Suprapubic skin (tissue), 4 donors: ENCODE measurements at regions not wholly inside any gene's neighbourhood (a gene's known extent, or its start where the extent isn't known, plus 50 kb on each side); places are given as distances from the start of the nearest gene placed in this dataset.

Experiments
- DNase-seq, 2 donors: peaks; one replicate each; pipeline ENCODE4 v3.0.0-alpha.2; 2019; ENCODE audit warnings: low spot score in 2 of 2
- H3K27ac ChIP-seq: fragments of 200-600 bp; sonication (generic); one replicate; pipeline ENCODE4 v1.5.1; 2019
- H3K27me3 ChIP-seq: fragments of 200-600 bp; sonication (generic); one replicate; pipeline ENCODE4 v1.5.1; 2019
- H3K36me3 ChIP-seq: fragments of 200-600 bp; sonication (generic); one replicate; pipeline ENCODE4 v1.5.1; 2019
- H3K4me1 ChIP-seq: fragments of 200-600 bp; sonication (generic); one replicate; pipeline ENCODE4 v1.5.1; 2019
- H3K4me3 ChIP-seq: fragments of 200-600 bp; sonication (generic); one replicate; pipeline ENCODE4 v1.5.1; 2019; ENCODE audit warnings: mild to moderate bottlenecking
- H3K9me3 ChIP-seq: fragments of 200-600 bp; sonication (generic); one replicate; pipeline ENCODE4 v1.5.1; 2019
- CTCF ChIP-seq, 2 donors: fragments of 200-600 bp in 1 of 2; fragments of 450-650 bp in 1 of 2; sonication (generic) in 1 of 2; IDR thresholded peaks; one replicate each; pipeline ENCODE4 v1.5.1; 2016 to 2019; ENCODE audit warnings: antibody characterized with exemption in 2 of 2, mild to moderate bottlenecking in 1 of 2, moderate library complexity in 1 of 2
- EP300 ChIP-seq: sonication (generic); formaldehyde crosslinking; IDR thresholded peaks from one replicate; pipeline ENCODE4 v1.6.1; 2017; ENCODE audit warnings: antibody characterized with exemption
- POLR2A ChIP-seq, 2 donors: fragments of 450-650 bp; IDR thresholded peaks; one replicate each; pipeline ENCODE4 v1.6.1; 2017; ENCODE audit warnings: antibody characterized with exemption in 2 of 2, mild to moderate bottlenecking in 2 of 2, moderate library complexity in 2 of 2
- POLR2AphosphoS5 ChIP-seq, 3 donors: sonication (generic); formaldehyde crosslinking; IDR thresholded peaks; one replicate each; pipeline ENCODE4 v1.6.1; 2017; ENCODE audit warnings: antibody characterized with exemption in 3 of 3
- WGBS: methylation state at CpG from one replicate; pipeline ENCODE4 v1.1.5; 2018; 5-methylcytosine and 5-hydroxymethylcytosine counted together

- Histone ChIP-seq H3K27ac (no peak overlapping the region), H3K9me3 (peaks cover 3% of the 10 kb centered on the region), H3K27me3 (no peaks in the 10 kb centered on the region), H3K4me1 (no peaks in the 10 kb centered on the region), H3K4me3 (no peak overlapping the region), H3K36me3 (no peaks in the 10 kb centered on the region)
- DNase-seq, result no peak
- no peak for TF ChIP-seq POLR2A (IDR thresholded peaks at IDR 0.05)
- no peak for TF ChIP-seq POLR2AphosphoS5 (IDR thresholded peaks at IDR 0.05)
- TF ChIP-seq CTCF (IDR thresholded peaks at IDR 0.05), result no peak
- no peak for TF ChIP-seq EP300
These were observed 192.6 kb downstream of the ERMARD start for GRCh38 chr6:169944061-169944337.

- Histone ChIP-seq H3K27me3 (no peaks in the 10 kb centered on the region), H3K4me3 (no peak overlapping the region), H3K27ac (no peak overlapping the region), H3K36me3 (no peaks in the 10 kb centered on the region), H3K4me1 (no peaks in the 10 kb centered on the region), H3K9me3 (peaks cover 3% of the 10 kb centered on the region)
- 75% methylated on average over 7 of the region's 7 CpGs for WGBS
- DNase-seq, result no peak
- TF ChIP-seq CTCF (IDR thresholded peaks at IDR 0.05) (no peak), EP300 (no peak), POLR2A (IDR thresholded peaks at IDR 0.05) (no peak), POLR2AphosphoS5 (IDR thresholded peaks at IDR 0.05) (no peak)
These were observed 192.0 kb downstream of the ERMARD start for GRCh38 chr6:169943241-169944060.

- Histone ChIP-seq H3K27ac (no peak overlapping the region), H3K36me3 (no peaks in the 10 kb centered on the region), H3K4me1 (no peaks in the 10 kb centered on the region), H3K4me3 (no peak overlapping the region), H3K27me3 (no peaks in the 10 kb centered on the region), H3K9me3 (peaks cover 3% of the 10 kb centered on the region)
- TF ChIP-seq CTCF (IDR thresholded peaks at IDR 0.05) (no peak), EP300 (no peak), POLR2A (IDR thresholded peaks at IDR 0.05) (no peak), POLR2AphosphoS5 (IDR thresholded peaks at IDR 0.05) (no peak)
- no peak for DNase-seq
These were observed 190.8 kb downstream of the ERMARD start for GRCh38 chr6:169942173-169942572.

GRCh38 chr6:169940481-169941271 lies 189.3 kb downstream of the ERMARD start:
- no peak overlapping the region for H3K4me3 ChIP-seq
- no peaks in the 10 kb centered on the region for H3K4me1 ChIP-seq
- H3K9me3 ChIP-seq, result peaks cover 3% of the 10 kb centered on the region
- TF ChIP-seq POLR2A (IDR thresholded peaks at IDR 0.05) (no peak), POLR2AphosphoS5 (IDR thresholded peaks at IDR 0.05) (no peak)
- DNase-seq, result no peak
- peaks cover 2% of the 10 kb centered on the region for H3K27me3 ChIP-seq
- H3K36me3 ChIP-seq, result no peaks in the 10 kb centered on the region
- H3K27ac ChIP-seq, result no peak overlapping the region
- 81% methylated on average over 17 of the region's 26 CpGs for WGBS

GRCh38 chr6:169939554-169940164 lies 188.2 kb downstream of the ERMARD start:
- DNase-seq, result no peak
- Histone ChIP-seq H3K4me1 (no peaks in the 10 kb centered on the region), H3K36me3 (no peaks in the 10 kb centered on the region), H3K4me3 (no peak overlapping the region), H3K27ac (no peak overlapping the region), H3K9me3 (peaks cover 3% of the 10 kb centered on the region), H3K27me3 (peaks cover 2% of the 10 kb centered on the region)
- 94% methylated on average over 32 of the region's 32 CpGs for WGBS
- TF ChIP-seq EP300, result no peak
- no peak for TF ChIP-seq POLR2AphosphoS5 (IDR thresholded peaks at IDR 0.05)
- no peak for TF ChIP-seq CTCF (IDR thresholded peaks at IDR 0.05)
- no peak for TF ChIP-seq POLR2A (IDR thresholded peaks at IDR 0.05)
